ENCODE measurements at regions not wholly inside any gene's neighbourhood (a gene's known extent, or its start where the extent isn't known, plus 50 kb on each side); places are given as distances from the start of the nearest gene placed in this dataset.

- Histone ChIP-seq H3K4me1 (no peaks in the 10 kb centered on the region), H3K27ac (replicated peaks in 1 of 4) (no peak overlapping the region), H3K27me3 (no peaks in the 10 kb centered on the region), H3K4me3 (no peak overlapping the region), H3K36me3 (no peaks in the 10 kb centered on the region), H3K9me3 (no peaks in the 10 kb centered on the region)
- intact Hi-C loops (cut with DNase I): no loop called here
- no peak for DNase-seq (ENCODE audit: extremely low spot score)
- TF ChIP-seq POLR2A (IDR thresholded peaks at IDR 0.05; ENCODE audit: low read depth) (no peak), CTCF (IDR thresholded peaks at IDR 0.05) (no peak), POLR2AphosphoS5 (IDR thresholded peaks at IDR 0.05) (no peak), EP300 (IDR thresholded peaks at IDR 0.05) (no peak)
- WGBS: 93% methylated on average over 12 of the region's 13 CpGs
These were observed 394.1 kb upstream of the TNRC6C start for GRCh38 chr17:77564278-77564920.

GRCh38 chr17:77565166-77565565 is 393.3 kb upstream of the TNRC6C start:
- Histone ChIP-seq H3K27me3 (peaks cover 0 to 2% (median 0%) of the 10 kb centered on the region in 4 donors), H3K36me3 (no peaks in the 10 kb centered on the region), H3K4me3 (no peak overlapping the region), H3K27ac (replicated peaks in 1 of 4) (no peak overlapping the region), H3K4me1 (no peaks in the 10 kb centered on the region), H3K9me3 (no peaks in the 10 kb centered on the region)
- intact Hi-C loops (cut with DNase I): no loop called here
- DNase-seq (ENCODE audit: extremely low spot score): no peak
- no peak for TF ChIP-seq EP300 (IDR thresholded peaks at IDR 0.05)
- no peak for TF ChIP-seq POLR2A (IDR thresholded peaks at IDR 0.05; ENCODE audit: low read depth)
- no peak for TF ChIP-seq CTCF (IDR thresholded peaks at IDR 0.05)
- no peak for TF ChIP-seq POLR2AphosphoS5 (IDR thresholded peaks at IDR 0.05)
- 91% methylated on average over 5 of the region's 7 CpGs for WGBS

GRCh38 chr17:77566151-77566550 is 392.4 kb upstream of the TNRC6C start:
- no peak for TF ChIP-seq POLR2A (IDR thresholded peaks at IDR 0.05; ENCODE audit: low read depth)
- TF ChIP-seq POLR2AphosphoS5 (IDR thresholded peaks at IDR 0.05): no peak
- no peak for TF ChIP-seq EP300 (IDR thresholded peaks at IDR 0.05)
- intact Hi-C loops (cut with DNase I): no loop called here
- no peak for DNase-seq (ENCODE audit: extremely low spot score)
- WGBS: 78% methylated on average over 7 of the region's 7 CpGs
- no peaks in the 10 kb centered on the region for H3K36me3 ChIP-seq
- H3K27ac ChIP-seq (replicated peaks in 1 of 4): no peak overlapping the region
- H3K9me3 ChIP-seq: no peaks in the 10 kb centered on the region
- H3K27me3 ChIP-seq: peaks cover 0 to 8% (median 0%) of the 10 kb centered on the region in 4 donors
- H3K4me3 ChIP-seq: no peak overlapping the region
- peaks cover 0 to 5% (median 3%) of the 10 kb centered on the region in 4 donors for H3K4me1 ChIP-seq

- Histone ChIP-seq H3K27ac (replicated peaks in 1 of 4) (no peak overlapping the region), H3K4me1 (peaks cover 4 to 10% (median 8%) of the 10 kb centered on the region in 4 donors), H3K27me3 (peaks cover 0 to 8% (median 0%) of the 10 kb centered on the region in 4 donors), H3K4me3 (no peak overlapping the region), H3K9me3 (no peaks in the 10 kb centered on the region), H3K36me3 (no peaks in the 10 kb centered on the region)
- WGBS: 92% methylated on average over 13 of the region's 13 CpGs
- no peak for DNase-seq (ENCODE audit: extremely low spot score)
- no peak for TF ChIP-seq CTCF (IDR thresholded peaks at IDR 0.05)
- TF ChIP-seq POLR2A (IDR thresholded peaks at IDR 0.05; ENCODE audit: low read depth): no peak
- TF ChIP-seq EP300 (IDR thresholded peaks at IDR 0.05): no peak
- TF ChIP-seq POLR2AphosphoS5 (IDR thresholded peaks at IDR 0.05): no peak
- intact Hi-C loops (cut with DNase I): no loop called here
These were observed 391.9 kb upstream of the TNRC6C start for GRCh38 chr17:77566566-77567138.

- H3K27ac ChIP-seq (replicated peaks in 1 of 4): no peak overlapping the region
- H3K9me3 ChIP-seq: no peaks in the 10 kb centered on the region
- H3K4me3 ChIP-seq: no peak overlapping the region
- H3K4me1 ChIP-seq: peaks cover 12 to 20% (median 20%) of the 10 kb centered on the region in 4 donors
- no peak for DNase-seq (ENCODE audit: extremely low spot score)
- TF ChIP-seq POLR2AphosphoS5 (IDR thresholded peaks at IDR 0.05): no peak
- TF ChIP-seq EP300 (IDR thresholded peaks at IDR 0.05): no peak
- no peak for TF ChIP-seq CTCF (IDR thresholded peaks at IDR 0.05)
- TF ChIP-seq POLR2A (IDR thresholded peaks at IDR 0.05; ENCODE audit: low read depth): no peak
- peaks cover 0 to 8% (median 0%) of the 10 kb centered on the region in 4 donors for H3K27me3 ChIP-seq
- 92% methylated on average over 7 of the region's 7 CpGs for WGBS
- intact Hi-C loops (cut with DNase I): no loop called here
- H3K36me3 ChIP-seq: no peaks in the 10 kb centered on the region
These were observed 390.0 kb upstream of the TNRC6C start for GRCh38 chr17:77568540-77568939.
